GM12878 (cell line): ENCODE measurements at regions not wholly inside any gene's neighbourhood (a gene's known extent, or its start where the extent isn't known, plus 50 kb on each side); places are given as distances from the start of the nearest gene placed in this dataset.

Experiments used
- ATAC-seq: fragments of 200-7000 bp; cut with Tn5 transposase; 3 replicates; pipeline ENCODE4 v1.9.1; 2020; ENCODE audit warnings: mild to moderate bottlenecking, moderate library complexity
- BruUV-seq: library from RNA; stranded (reverse); fragments of 400-500 nt; replicated peaks from 2 replicates; lab custom pipeline; 2021; lab: Mats Ljungman, UMichigan
- CTCF ChIA-PET: fragments of 300-600 bp; sonication (Branson Sonifier 250); formaldehyde crosslinking; extraction: SDS; loops from one replicate; lab custom pipeline; 2021; ENCODE audit warnings: inconsistent platforms; lab: Yijun Ruan, JAX
- POLR2A ChIA-PET: fragments of 350-600 bp; formaldehyde crosslinking; extraction: SDS; loops from one replicate; lab custom pipeline; 2021; ENCODE audit warnings: inconsistent platforms; lab: Charles Lee
- RAD21 ChIA-PET: fragments of 300-600 bp; sonication (Branson Sonifier 250); formaldehyde crosslinking; loops from one replicate; lab custom pipeline; 2023; ENCODE audit warnings: antibody characterized with exemption; ENCODE audit not compliant: unreplicated experiment; lab: Charles Lee
- SMC1A ChIA-PET: fragments of 300-600 bp; sonication (Branson Sonifier 250); formaldehyde crosslinking; loops from one replicate; lab custom pipeline; 2023; ENCODE audit not compliant: unreplicated experiment, uncharacterized antibody; lab: Charles Lee
- DNase-seq: peaks from one replicate; pipeline ENCODE4 v3.0.0-alpha.2; 2011; ENCODE audit warnings: low read depth, low spot score
- FAIRE-seq: peaks from 3 replicates; lab custom pipeline; 2011; peaks lifted over from hg19 to GRCh38; lab: Jason Lieb, UNC
- H2AFZ ChIP-seq: 2 replicates; pipeline ENCODE4 v1.6.0; 2011; ENCODE audit warnings: low read depth, low read length, control low read depth; ENCODE audit not compliant: control insufficient read depth
- H3K27ac ChIP-seq: 2 replicates; pipeline ENCODE4 v1.5.1; 2011; ENCODE audit warnings: control low read depth; ENCODE audit not compliant: control insufficient read depth, insufficient read depth
- H3K27me3 ChIP-seq, 2 experiments: replicated peaks in 1 of 2; 2 replicates each; pipeline versions ENCODE4 v1.6.0 to v1.6.1; 2011; ENCODE audit warnings: low read length in 1 of 2; ENCODE audit not compliant: control insufficient read depth in 2 of 2, insufficient read depth in 2 of 2
- H3K36me3 ChIP-seq, 2 experiments: 2 replicates each; pipeline ENCODE4 v1.5.1; 2011; ENCODE audit warnings: low read length in 1 of 2; ENCODE audit not compliant: control insufficient read depth in 2 of 2, insufficient read depth in 2 of 2
- H3K4me1 ChIP-seq: 2 replicates; pipeline ENCODE4 v1.6.1; 2011; ENCODE audit warnings: mild to moderate bottlenecking, low read length, moderate library complexity, mixed read lengths; ENCODE audit not compliant: control insufficient read depth, insufficient read depth
- H3K4me2 ChIP-seq: 2 replicates; pipeline ENCODE4 v1.6.0; 2011; ENCODE audit warnings: control low read depth; ENCODE audit not compliant: control insufficient read depth, insufficient read depth
- H3K4me3 ChIP-seq: fragments of 200-600 bp; sonication (generic); 2 replicates; pipeline ENCODE4 v1.5.1; 2016
- H3K79me2 ChIP-seq: 2 replicates; pipeline ENCODE4 v1.6.0; 2011; ENCODE audit warnings: low read length; ENCODE audit not compliant: control insufficient read depth, insufficient read depth
- H3K9ac ChIP-seq: 2 replicates; pipeline ENCODE4 v1.8.0; 2011; ENCODE audit warnings: low read length, control low read depth, mixed read lengths; ENCODE audit not compliant: control insufficient read depth, insufficient read depth
- H3K9me3 ChIP-seq: replicated peaks from 3 replicates; pipeline ENCODE4 v1.5.1; 2011; ENCODE audit warnings: mild to moderate bottlenecking, low read length; ENCODE audit not compliant: control insufficient read depth, insufficient read depth
- H4K20me1 ChIP-seq: 2 replicates; pipeline ENCODE4 v1.6.0; 2011; ENCODE audit not compliant: control insufficient read depth, insufficient read depth
- E2F8 ChIP-seq: fragments of 450-650 bp; IDR thresholded peaks from 2 replicates; pipeline ENCODE4 v1.6.1; 2018; ENCODE audit warnings: mild to moderate bottlenecking, low read depth, moderate library complexity; ENCODE audit not compliant: partially characterized antibody
- ESRRA ChIP-seq: IDR thresholded peaks from 2 replicates; pipeline ENCODE4 v1.6.1; 2012; ENCODE audit warnings: mild to moderate bottlenecking, low read length, improper control_type of control experiment
- FOS ChIP-seq: IDR thresholded peaks from 3 replicates; pipeline ENCODE4 v1.6.1; 2011; ENCODE audit warnings: borderline replicate concordance; ENCODE audit not compliant: insufficient read length; ENCODE audit errors: extremely low read depth
- IRF3 ChIP-seq: fragments of 450-650 bp; IDR thresholded peaks from 2 replicates; pipeline ENCODE4 v1.6.1; 2014; ENCODE audit warnings: mild to moderate bottlenecking
- MEF2A ChIP-seq: IDR thresholded peaks from 2 replicates; pipeline ENCODE4 v1.6.1; 2011; ENCODE audit warnings: low read depth, mild to moderate bottlenecking, low read length, moderate library complexity; ENCODE audit not compliant: insufficient read depth
- NFIC ChIP-seq: IDR thresholded peaks from 2 replicates; pipeline ENCODE4 v1.6.1; 2012; ENCODE audit warnings: low read depth, mild to moderate bottlenecking, inconsistent platforms, low read length, moderate library complexity
- NFYA ChIP-seq: IDR thresholded peaks from 2 replicates; pipeline ENCODE4 v1.6.1; 2011; ENCODE audit warnings: low read depth, mild to moderate bottlenecking, low read length, improper control_type of control experiment, borderline replicate concordance
- PKNOX1 ChIP-seq: fragments of 450-650 bp; IDR thresholded peaks from 2 replicates; pipeline ENCODE4 v1.6.1; 2016; ENCODE audit warnings: mild to moderate bottlenecking
- RBBP5 ChIP-seq: fragments of 200-600 bp; sonication (generic); conservative IDR thresholded peaks from 2 replicates; pipeline ENCODE4 v1.6.1; 2016
- RELA ChIP-seq: fragments of 450-650 bp; IDR thresholded peaks from 2 replicates; pipeline ENCODE4 v1.8.0; 2014; ENCODE audit warnings: borderline replicate concordance; ENCODE audit not compliant: partially characterized antibody
- REST ChIP-seq: IDR thresholded peaks from 2 replicates; pipeline ENCODE4 v1.6.1; 2012; ENCODE audit warnings: mild to moderate bottlenecking, low read depth, low read length
- TCF3 ChIP-seq: IDR thresholded peaks from 2 replicates; pipeline ENCODE4 v1.6.1; 2012; ENCODE audit warnings: low read depth, mild to moderate bottlenecking, low read length, borderline replicate concordance; ENCODE audit not compliant: insufficient read depth
- WGBS: methylation state at CpG from one replicate; pipeline ENCODE4 v1.1.6; 2016; ENCODE audit warnings: low lambda C conversion rate; ENCODE audit not compliant: insufficient replicate concordance, insufficient coverage; ENCODE audit errors: missing lambda C conversion rate; 5-methylcytosine and 5-hydroxymethylcytosine counted together
- in situ Hi-C: fragments of 300-500 bp; cut with MboI; formaldehyde crosslinking; loops from 9 replicates; pipeline ENCODE4 v1.14.3; 2018; ENCODE audit warnings: mixed read lengths
- intact Hi-C: fragments of 100-400 bp; cut with micrococcal nuclease; formaldehyde crosslinking; loops from one replicate; pipeline ENCODE4 v1.14.2; 2022; ENCODE audit not compliant: unreplicated experiment

- TF ChIP-seq RBBP5, result no peak
- no peak for TF ChIP-seq ESRRA
- TF ChIP-seq IRF3, result no peak
- TF ChIP-seq TCF3, result no peak
- TF ChIP-seq NFYA, result no peak
- TF ChIP-seq PKNOX1, result no peak
Measured at GRCh38 chr20:12617076-12617475, 391.7 kb upstream of the SPTLC3 start (continued).

GRCh38 chr20:12623870-12624269, 384.9 kb upstream of the SPTLC3 start:
- WGBS, result 75% methylated on average over 1 of the region's 1 CpG
- TF ChIP-seq FOS (no peak), RELA (no peak), REST (no peak), NFIC (no peak), MEF2A (no peak), E2F8 (no peak)

More at GRCh38 chr20:12623870-12624269, 384.9 kb upstream of the SPTLC3 start:
- Histone ChIP-seq H3K36me3 (no peaks in the 10 kb centered on the region), H3K27ac (no peak overlapping the region), H3K79me2 (no peaks in the 10 kb centered on the region), H3K27me3 (no peaks in the 10 kb centered on the region), H2AFZ (no peak overlapping the region), H3K4me2 (no peak overlapping the region), H3K9ac (no peak overlapping the region), H3K9me3 (no peaks in the 10 kb centered on the region), H3K4me3 (no peak overlapping the region), H3K4me1 (no peaks in the 10 kb centered on the region), H4K20me1 (no peaks in the 10 kb centered on the region)
- ChIA-PET RAD21 (no interaction called here), CTCF (no interaction called here), POLR2A (no interaction called here), SMC1A (no interaction called here)
- BruUV-seq, result no TSS peak
- DNase-seq (no peak), ATAC-seq (no peak), FAIRE-seq (no peak)
- intact Hi-C loops, result no loop called here
- in situ Hi-C loops, result no loop called here
